Loucy (cell line): ENCODE measurements at regions not wholly inside any gene's neighbourhood (a gene's known extent, or its start where the extent isn't known, plus 50 kb on each side); places are given as distances from the start of the nearest gene placed in this dataset.

Source experiments
- CTCF ChIP-seq: fragments of 200-600 bp; sonication (generic); conservative IDR thresholded peaks from 2 replicates; pipeline ENCODE4 v1.5.1; 2014; ENCODE audit warnings: mild to moderate bottlenecking, antibody characterized with exemption, low read length
- EZH2phosphoT487 ChIP-seq: fragments of 200-600 bp; IDR thresholded peaks from 2 replicates; pipeline ENCODE4 v1.6.1; 2018; ENCODE audit warnings: antibody characterized with exemption, mild to moderate bottlenecking, moderate library complexity, borderline replicate concordance

GRCh38 chr7:83796760-83797159 lies 147.8 kb upstream of the SEMA3E start:
- no peak for TF ChIP-seq CTCF
- no peak for TF ChIP-seq EZH2phosphoT487
